H54 (cell line): ENCODE measurements at regions not wholly inside any gene's neighbourhood (a gene's known extent, or its start where the extent isn't known, plus 50 kb on each side); places are given as distances from the start of the nearest gene placed in this dataset.

Experiments used
- DNase-seq: peaks from one replicate; pipeline ENCODE4 v3.0.0; 2011; ENCODE audit warnings: low spot score, mixed read lengths; ENCODE audit not compliant: insufficient read length
- FAIRE-seq: peaks from 3 replicates; lab custom pipeline; 2011; peaks lifted over from hg19 to GRCh38; lab: Jason Lieb, UNC
- POLR2A ChIP-seq: IDR thresholded peaks from 2 replicates; pipeline ENCODE4 v1.6.1; 2011; ENCODE audit warnings: low read depth, mild to moderate bottlenecking, low read length

DNA sequence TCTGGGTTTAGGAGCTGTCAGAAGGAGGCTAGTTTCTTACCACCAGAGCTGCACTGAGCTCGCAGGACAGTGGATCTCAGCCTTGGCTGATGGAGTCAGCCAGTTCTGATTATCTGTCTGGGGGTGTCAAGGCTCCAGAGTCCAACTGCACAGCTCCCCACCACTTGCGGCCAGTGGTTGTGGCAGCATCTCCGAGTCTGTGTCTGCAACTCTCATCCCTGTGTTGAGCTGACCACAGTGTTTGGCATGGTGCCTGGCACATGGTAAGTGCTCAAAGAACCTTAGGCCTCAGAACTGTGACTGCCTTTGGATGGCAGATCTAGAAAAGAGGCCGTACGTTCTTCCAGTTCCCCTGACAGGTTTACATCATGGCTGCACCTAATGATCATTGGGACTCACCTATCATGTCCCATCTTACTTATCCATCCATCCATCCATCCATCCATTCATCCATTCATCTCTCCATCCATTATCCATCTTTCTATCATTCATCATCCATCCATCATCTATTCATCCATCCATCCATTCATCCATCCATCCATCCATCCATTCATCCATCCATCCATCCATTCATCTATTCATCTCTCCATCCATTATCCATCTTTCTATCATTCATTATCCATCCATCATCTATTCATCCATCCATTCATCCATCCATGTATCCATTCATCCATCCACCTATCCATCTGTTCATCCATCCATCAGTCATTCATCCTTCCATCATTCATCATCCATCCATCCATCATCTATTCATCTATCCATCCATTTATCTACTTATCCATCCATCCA is 114.5 kb downstream of the CRYAA start:
- DNase-seq (no peak), FAIRE-seq (no peak)
- no peak for TF ChIP-seq POLR2A

DNA sequence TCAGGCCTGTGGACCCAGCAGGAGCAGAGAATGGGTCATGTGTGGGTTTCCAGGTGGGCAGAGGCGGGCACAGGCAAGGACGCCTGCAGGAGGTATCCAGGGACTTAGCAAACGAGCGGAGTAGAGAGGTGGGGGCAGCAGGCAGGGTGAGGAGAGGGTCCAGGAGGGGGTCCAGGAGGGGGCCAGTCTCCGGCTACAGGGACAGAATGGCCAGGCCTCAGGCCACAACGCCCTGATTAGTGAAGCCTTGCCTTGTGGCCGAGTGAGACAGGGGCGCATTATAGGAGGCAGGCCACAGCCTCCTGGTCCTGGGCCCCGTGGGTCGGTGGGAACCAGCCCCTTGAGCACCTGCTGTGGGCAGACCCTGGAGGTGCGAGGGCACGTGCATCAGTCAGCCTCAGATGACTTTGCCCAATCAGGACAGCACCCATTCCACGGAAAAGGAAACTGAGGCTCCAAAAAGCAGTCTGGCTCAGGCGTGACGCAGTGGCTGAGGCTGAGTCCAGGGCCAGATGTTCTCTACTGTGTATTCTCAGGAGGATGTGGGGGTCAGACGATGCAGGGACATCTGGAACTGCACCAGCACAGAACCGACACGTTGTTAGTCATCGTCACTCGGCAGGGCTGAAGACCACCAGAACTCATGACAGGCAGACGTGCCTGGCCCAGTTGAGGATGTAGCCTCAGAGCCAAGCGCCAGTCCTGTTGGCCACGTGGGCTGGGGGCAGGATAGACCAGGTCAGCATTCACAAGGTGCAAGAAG is 113.7 kb downstream of the CRYAA start:
- DNase-seq: no peak
- no peak for FAIRE-seq
- no peak for TF ChIP-seq POLR2A

DNA sequence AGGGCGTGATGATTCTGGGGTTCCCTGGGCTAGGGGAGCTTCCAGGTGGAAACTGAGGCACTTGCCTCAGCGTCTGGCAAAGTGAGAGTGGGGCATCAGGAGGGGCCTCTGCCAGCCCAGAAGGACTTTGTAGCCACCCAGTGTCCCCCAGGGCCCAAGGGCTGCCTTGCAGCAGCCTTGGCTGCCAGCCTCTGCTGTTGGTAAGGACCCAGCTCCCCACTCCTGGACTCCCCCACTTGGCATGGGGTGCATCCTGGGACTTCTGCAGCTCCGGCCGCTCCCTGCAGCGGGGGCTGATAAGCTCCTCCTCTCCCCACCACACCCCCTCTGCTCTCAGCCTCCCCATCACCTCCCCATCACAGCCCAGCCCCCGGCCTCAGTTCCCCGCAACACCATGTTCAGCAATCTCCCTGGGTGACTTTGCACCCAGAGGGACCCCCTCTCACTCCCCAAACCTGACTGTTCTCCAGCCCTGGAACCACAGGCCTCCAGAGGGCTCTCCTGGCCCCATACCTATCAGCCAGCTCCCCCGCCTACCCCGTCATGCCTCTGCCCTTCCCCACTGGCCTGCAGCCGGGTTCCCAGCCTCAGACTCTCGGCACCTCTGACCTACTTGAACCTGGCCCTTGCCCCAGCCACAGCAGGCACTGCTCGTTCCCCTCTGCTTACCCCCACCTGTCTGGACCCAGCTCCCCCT is 113.0 kb downstream of the CRYAA start:
- no peak for DNase-seq
- FAIRE-seq: no peak
- TF ChIP-seq POLR2A: no peak

DNA sequence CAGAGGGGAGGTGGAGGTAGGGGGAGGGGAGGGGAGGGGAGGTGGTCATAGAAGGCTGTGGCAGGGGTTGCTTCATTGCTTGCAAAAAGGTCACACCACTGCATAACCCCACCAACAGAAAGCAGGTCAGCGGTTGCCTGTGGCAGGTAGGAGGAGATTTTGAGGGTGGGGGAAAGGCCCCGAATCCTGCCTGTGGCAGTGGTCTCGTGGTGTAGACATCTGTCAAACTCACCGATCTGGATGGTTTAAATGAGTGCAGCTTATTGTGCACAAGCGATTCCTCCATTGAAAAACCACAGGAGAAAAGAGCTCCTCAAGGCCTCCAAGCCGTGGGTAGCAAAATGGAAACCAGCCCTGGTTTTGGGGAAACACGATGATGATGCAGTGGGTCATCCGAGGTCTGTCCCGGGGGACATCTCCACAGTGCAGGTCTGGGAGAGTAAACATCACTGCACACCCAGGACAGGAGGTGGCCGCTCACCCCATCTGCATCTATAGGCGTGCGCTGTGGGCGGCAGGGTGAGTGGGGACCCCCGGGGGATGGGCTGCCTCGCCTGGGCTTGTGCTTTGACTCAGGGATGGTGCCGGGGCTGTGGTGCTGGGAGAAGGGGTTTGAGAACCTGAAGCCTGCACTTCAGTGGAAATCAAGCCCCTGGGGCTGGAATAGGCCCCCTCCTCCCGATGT is 112.3 kb downstream of the CRYAA start:
- TF ChIP-seq POLR2A: no peak
- DNase-seq (no peak), FAIRE-seq (no peak)

DNA sequence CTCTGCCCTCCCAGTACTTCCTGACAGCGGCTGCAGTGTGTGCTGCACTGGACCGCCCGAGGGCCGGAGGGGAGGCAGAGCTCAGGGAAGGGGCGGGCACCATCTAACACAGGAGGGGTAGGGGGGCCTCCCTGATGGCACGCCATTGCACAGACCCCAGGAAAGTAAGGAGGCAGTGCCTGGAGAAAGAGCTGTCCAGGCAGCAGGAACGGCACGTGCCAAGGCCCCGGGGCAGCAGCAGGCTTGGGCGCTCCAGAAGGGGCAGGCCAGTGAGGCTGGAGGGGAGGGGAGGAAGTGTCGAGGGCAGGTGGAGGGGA is 110.7 kb downstream of the CRYAA start:
- FAIRE-seq (no peak), DNase-seq (no peak)
- TF ChIP-seq POLR2A: no peak

DNA sequence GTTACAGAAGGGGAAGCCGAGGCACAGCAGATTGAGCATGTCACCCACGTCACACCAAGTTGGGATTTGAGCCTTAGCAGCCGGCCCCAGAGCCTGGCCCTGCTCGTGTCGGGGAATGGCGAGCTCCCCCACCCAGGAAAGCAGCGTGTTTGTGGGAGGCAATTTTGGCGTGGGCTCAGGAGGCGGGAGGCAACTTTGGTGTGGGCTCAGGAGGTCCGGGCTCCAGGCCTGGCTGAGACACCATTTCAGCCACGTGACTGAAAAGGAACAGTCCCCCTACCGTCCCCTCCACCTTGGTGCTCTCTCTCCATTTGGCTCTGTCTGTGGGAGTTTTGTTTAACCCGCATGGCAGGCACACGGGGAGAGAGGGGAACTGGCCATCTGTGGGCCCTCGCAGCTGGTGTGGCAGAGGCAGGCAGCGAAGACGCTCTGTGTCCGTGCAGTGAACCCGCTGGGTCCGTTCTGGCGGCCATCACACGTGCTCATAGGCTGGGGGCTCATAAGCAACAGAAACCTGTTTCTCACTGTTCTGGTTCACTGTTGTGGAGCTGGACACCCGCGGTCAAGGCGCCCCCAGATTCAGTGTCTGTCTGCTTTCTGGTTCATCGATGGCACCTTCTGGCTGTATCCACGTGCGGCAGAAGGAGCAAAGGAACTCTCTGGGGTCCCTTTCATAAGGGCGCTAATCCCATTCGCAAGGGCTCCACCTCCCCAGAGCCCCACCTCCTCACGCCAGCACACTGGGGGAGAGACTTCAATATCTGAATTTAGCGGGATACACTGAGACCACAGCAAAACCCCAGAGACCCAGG is 110.2 kb downstream of the CRYAA start:
- FAIRE-seq: no peak
- TF ChIP-seq POLR2A: no peak
- DNase-seq: no peak

DNA sequence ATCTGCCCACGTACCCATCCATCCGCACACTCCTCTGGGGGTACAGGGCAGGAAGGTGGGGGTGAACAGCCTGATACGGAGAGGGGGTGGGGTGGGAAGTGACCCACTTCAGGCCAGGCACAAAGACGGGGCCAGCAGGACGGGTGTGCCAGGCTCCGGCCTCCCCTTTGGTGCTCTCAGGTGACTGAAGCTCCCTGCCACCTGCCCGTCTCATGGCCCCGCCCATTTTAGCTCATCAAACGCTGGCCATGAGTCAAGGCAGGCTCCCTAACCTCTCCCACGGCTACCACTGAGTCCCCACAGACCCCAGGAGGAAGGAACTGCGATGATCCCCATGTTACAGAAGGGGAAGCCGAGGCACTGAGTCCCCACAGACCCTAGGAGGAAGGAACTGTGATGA is 109.6 kb downstream of the CRYAA start:
- no peak for TF ChIP-seq POLR2A
- FAIRE-seq (no peak), DNase-seq (no peak)

DNA sequence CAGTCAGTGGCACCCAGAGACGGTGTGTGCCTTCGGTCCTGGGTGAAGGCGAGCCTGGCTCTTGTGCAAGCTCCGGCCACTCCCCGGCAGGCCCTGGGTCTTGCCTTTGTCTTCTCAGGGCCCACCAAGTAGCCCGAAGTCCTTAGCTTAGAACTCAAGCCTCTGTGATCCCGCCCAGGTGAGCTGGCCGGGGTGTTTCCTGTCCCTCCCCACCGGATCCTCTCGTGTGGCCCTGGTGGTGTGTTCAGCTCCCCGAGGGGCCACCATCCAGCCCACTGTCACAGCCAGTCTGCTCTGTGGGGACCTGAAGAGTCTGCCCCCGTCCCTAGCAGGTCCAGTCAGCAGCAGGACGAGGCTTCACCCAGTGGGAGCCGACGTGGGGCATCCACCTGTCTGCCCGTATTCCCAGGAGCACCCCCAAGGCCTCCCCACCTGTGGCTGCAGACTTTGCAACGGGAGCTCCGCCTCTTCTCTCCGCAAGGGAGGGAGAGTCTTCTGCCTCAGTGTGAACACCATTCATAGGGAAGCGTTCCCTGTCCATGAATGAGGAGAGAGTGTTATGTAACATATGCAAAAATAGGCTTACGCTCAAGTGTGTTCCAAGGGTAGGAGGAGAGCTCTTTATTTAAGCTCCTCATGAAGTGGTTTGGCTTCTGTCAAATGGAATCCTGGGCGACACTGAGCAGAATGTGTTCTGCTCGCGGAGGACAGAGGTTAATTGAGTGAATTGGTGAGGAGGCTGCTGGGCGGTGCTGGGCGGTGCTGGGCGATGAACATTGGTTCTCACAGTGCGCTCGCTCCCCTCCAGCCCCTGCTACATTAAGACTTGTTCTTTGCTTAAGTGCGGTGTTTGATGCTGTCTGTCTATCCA is 108.9 kb downstream of the CRYAA start:
- FAIRE-seq (no peak), DNase-seq (no peak)
- no peak for TF ChIP-seq POLR2A

DNA sequence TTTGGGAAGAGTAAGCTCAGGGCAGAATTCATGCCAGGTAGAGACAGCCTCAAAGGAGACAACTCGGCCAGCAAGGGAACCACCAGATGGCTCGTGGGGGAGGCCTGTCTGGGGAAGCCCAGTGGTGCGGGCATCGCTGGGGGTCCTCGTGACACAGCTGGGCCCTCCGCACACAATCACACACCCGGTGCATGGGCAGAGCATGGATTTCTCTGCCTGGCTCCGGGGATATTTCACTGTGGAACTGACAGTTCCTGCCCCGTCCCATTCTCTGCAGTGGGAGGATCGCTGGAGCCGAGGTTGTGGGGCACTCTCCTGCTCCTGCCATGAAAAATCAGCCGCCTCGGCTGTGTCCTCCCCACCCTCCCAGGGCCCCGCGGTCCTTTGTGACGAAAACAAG is 108.0 kb downstream of the CRYAA start:
- DNase-seq: no peak
- TF ChIP-seq POLR2A: no peak
- no peak for FAIRE-seq

DNA sequence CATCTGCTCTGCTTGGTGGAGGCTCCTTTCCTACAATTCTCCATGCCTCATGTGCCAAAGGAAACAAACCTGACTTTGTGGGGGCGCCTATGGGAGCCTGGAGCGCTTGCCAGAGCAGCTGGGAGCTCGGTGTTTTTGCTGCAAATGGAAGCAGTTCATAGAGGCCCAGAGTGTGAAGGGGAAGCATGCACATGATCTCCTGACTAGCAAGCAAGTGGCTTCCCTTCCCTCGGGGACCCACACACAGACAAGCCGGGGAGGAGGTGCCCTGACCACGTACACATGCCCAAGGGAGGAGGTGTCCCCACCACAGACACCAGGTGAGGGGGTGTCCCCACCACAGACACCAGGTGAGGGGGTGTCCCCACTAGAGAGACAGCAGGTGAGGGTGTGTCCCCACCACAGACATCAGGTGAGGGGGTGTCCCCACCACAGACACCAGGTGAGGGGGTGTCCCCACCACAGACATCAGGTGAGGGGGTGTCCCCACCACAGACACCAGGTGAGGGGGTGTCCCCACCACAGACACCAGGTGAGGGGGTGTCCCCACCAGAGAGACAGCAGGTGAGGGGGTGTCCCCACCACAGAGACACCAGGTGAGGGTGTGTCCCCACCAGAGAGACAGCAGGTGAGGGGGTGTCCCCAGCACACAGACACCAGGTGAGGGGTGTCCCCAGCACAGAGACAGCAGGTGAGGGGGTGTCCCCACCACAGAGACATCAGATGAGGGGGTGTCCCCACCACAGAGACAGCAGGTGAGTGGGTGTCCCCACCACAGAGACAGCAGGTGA is 106.8 kb downstream of the CRYAA start:
- TF ChIP-seq POLR2A: no peak
- FAIRE-seq (no peak), DNase-seq (no peak)

DNA sequence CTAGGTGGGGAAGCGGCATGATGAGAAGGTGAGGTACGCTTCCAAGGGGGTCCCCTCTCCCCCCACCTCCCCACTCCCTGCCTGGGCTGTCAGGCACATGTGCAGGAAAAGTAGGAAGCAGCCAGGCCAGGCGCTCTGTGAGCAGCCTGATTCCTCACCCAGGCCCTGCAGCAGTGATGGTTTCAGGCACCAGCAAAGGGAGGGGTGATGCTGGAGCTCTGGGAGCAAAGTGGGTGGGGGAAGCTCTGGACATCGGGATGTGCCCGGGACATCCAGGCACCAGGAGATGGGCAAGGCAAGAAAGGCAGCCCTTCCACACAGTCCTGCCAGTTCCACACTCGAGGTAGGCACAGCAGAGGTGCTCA is 106.1 kb downstream of the CRYAA start:
- no peak for TF ChIP-seq POLR2A
- no peak for FAIRE-seq
- DNase-seq: no peak
